GM20000 (cell line): ENCODE measurements at regions not wholly inside any gene's neighbourhood (a gene's known extent, or its start where the extent isn't known, plus 50 kb on each side); places are given as distances from the start of the nearest gene placed in this dataset.
"Not testable (repeated sequence)": the region's sequence is repeated elsewhere in the genome, so short reads cannot be mapped to it uniquely, and the experiment has no call there.

ENCODE experiments used
- DNase-seq: peaks from one replicate; pipeline ENCODE4 v3.0.0; 2012; ENCODE audit warnings: low spot score
- CTCF ChIP-seq: IDR thresholded peaks from 2 replicates; pipeline ENCODE4 v1.5.1; 2012; ENCODE audit warnings: mild to moderate bottlenecking, control low read depth; ENCODE audit errors: extremely low read depth, missing control alignments

GRCh38 chr4:186840771-186841301, 117.2 kb upstream of the FAT1 start:
- DNase-seq, result no peak

GRCh38 chr4:186844059-186844681, 120.5 kb upstream of the FAT1 start:
- no peak for DNase-seq

More at GRCh38 chr4:186840771-186841301, 117.2 kb upstream of the FAT1 start:
- TF ChIP-seq CTCF, result no peak

GRCh38 chr4:186845137-186845842, 121.6 kb upstream of the FAT1 start:
- no peak for DNase-seq
- TF ChIP-seq CTCF, result no peak

More at GRCh38 chr4:186844059-186844681, 120.5 kb upstream of the FAT1 start:
- no peak for TF ChIP-seq CTCF

- no peak for TF ChIP-seq CTCF
- no peak for DNase-seq
Observed at GRCh38 chr4:186846426-186846825, 122.8 kb upstream of the FAT1 start.

GRCh38 chr4:186847429-186848131, 123.9 kb upstream of the FAT1 start:
- not testable (repeated sequence) for DNase-seq

- no peak for TF ChIP-seq CTCF
- no peak for DNase-seq
Observed at GRCh38 chr4:186848437-186848836, 124.8 kb upstream of the FAT1 start.

GRCh38 chr4:186851291-186852072, 127.8 kb upstream of the FAT1 start:
- DNase-seq, result no peak
- TF ChIP-seq CTCF, result no peak
